CD8-positive, alpha-beta memory T cell (primary cell): ENCODE measurements at regions not wholly inside any gene's neighbourhood (a gene's known extent, or its start where the extent isn't known, plus 50 kb on each side); places are given as distances from the start of the nearest gene placed in this dataset.

Source experiments
- CTCF ChIA-PET: fragments of 350-600 bp; sonication (Branson Sonifier 250); formaldehyde crosslinking; loops from one replicate; lab custom pipeline; 2021; ENCODE audit warnings: antibody characterized with exemption; lab: Charles Lee
- POLR2A ChIA-PET: fragments of 350-600 bp; sonication (Branson Sonifier 250); formaldehyde crosslinking; loops from one replicate; lab custom pipeline; 2021; ENCODE audit warnings: antibody characterized with exemption; lab: Charles Lee
- DNase-seq, 5 donors: peaks; one replicate each; pipeline versions ENCODE4 v3.0.0 to v3.0.0-alpha.2; 2020 to 2022; ENCODE audit warnings: mixed read lengths in 1 of 5
- H3K27ac ChIP-seq: one replicate; pipeline ENCODE4 v1.7.0; 2013; ENCODE audit warnings: low read depth, mild to moderate bottlenecking, low read length, moderate library complexity
- H3K27me3 ChIP-seq: 2 replicates; pipeline ENCODE4 v1.7.0; 2013; ENCODE audit warnings: low read length, mild to moderate bottlenecking; ENCODE audit not compliant: insufficient read depth, poor library complexity, severe bottlenecking
- H3K36me3 ChIP-seq: 2 replicates; pipeline ENCODE4 v1.7.0; 2013; ENCODE audit warnings: mild to moderate bottlenecking, low read length, moderate library complexity; ENCODE audit not compliant: insufficient read depth
- H3K4me1 ChIP-seq: 2 replicates; pipeline ENCODE4 v1.7.0; 2013; ENCODE audit warnings: mild to moderate bottlenecking, low read length, moderate library complexity; ENCODE audit not compliant: insufficient read depth
- H3K4me3 ChIP-seq: 2 replicates; pipeline ENCODE4 v1.7.0; 2013; ENCODE audit warnings: mild to moderate bottlenecking, low read length
- H3K9me3 ChIP-seq: 2 replicates; pipeline ENCODE4 v1.7.0; 2013; ENCODE audit warnings: mild to moderate bottlenecking, low read length
- H3K27ac Mint-ChIP-seq, 8 donors: one replicate each; pipeline ENCODE4 v1.8.0; 2020 to 2021; ENCODE audit warnings: mixed read lengths in 8 of 8, mild to moderate bottlenecking in 6 of 8, inconsistent platforms in 3 of 8, moderate library complexity in 3 of 8
- H3K27me3 Mint-ChIP-seq, 2 donors: one replicate each; pipeline ENCODE4 v1.8.0; 2020 to 2021; ENCODE audit warnings: mixed read lengths in 2 of 2, mild to moderate bottlenecking in 1 of 2, moderate library complexity in 1 of 2
- H3K36me3 Mint-ChIP-seq, 3 donors: one replicate each; pipeline ENCODE4 v1.8.0; 2020 to 2021; ENCODE audit warnings: mixed read lengths in 3 of 3, inconsistent platforms in 1 of 3, mild to moderate bottlenecking in 1 of 3
- H3K4me1 Mint-ChIP-seq, 3 donors: one replicate each; pipeline ENCODE4 v1.8.0; 2020 to 2021; ENCODE audit warnings: mixed read lengths in 3 of 3, inconsistent platforms in 1 of 3, mild to moderate bottlenecking in 1 of 3
- H3K4me3 Mint-ChIP-seq, 7 donors: one replicate each; pipeline ENCODE4 v1.8.0; 2020 to 2021; ENCODE audit warnings: mixed read lengths in 7 of 7, mild to moderate bottlenecking in 6 of 7, moderate library complexity in 4 of 7, inconsistent platforms in 2 of 7
- H3K9me3 Mint-ChIP-seq, 5 donors: one replicate each; pipeline ENCODE4 v1.8.0; 2020 to 2022; ENCODE audit warnings: mixed read lengths in 5 of 5, mild to moderate bottlenecking in 3 of 5, moderate library complexity in 2 of 5, inconsistent platforms in 1 of 5

GRCh38 chr2:82301506-82301905 lies 1997.0 kb upstream of the LRRTM1 start:
- Mint-ChIP-seq H3K4me1 (no peaks in the 10 kb centered on the region), H3K27ac (no peak overlapping the region), H3K36me3 (no peaks in the 10 kb centered on the region), H3K4me3 (no peak overlapping the region), H3K27me3 (no peaks in the 10 kb centered on the region), H3K9me3 (peaks cover 5 to 44% (median 11%) of the 10 kb centered on the region in 5 donors)
- no peak for DNase-seq
- H3K36me3 ChIP-seq, result no peaks in the 10 kb centered on the region
- H3K27ac ChIP-seq, result no peak overlapping the region
- no peaks in the 10 kb centered on the region for H3K27me3 ChIP-seq
- no peaks in the 10 kb centered on the region for H3K9me3 ChIP-seq
- no peaks in the 10 kb centered on the region for H3K4me1 ChIP-seq
- ChIA-PET POLR2A (no interaction called here), CTCF (no interaction called here)
- H3K4me3 ChIP-seq, result no peak overlapping the region

- Mint-ChIP-seq H3K9me3 (peaks cover 5 to 35% (median 13%) of the 10 kb centered on the region in 5 donors), H3K4me1 (no peaks in the 10 kb centered on the region), H3K4me3 (no peak overlapping the region), H3K36me3 (peaks cover 0 to 2% (median 0%) of the 10 kb centered on the region in 3 donors), H3K27me3 (no peaks in the 10 kb centered on the region), H3K27ac (no peak overlapping the region)
- Histone ChIP-seq H3K9me3 (no peaks in the 10 kb centered on the region), H3K4me1 (no peaks in the 10 kb centered on the region), H3K4me3 (no peak overlapping the region), H3K27ac (no peak overlapping the region), H3K27me3 (no peaks in the 10 kb centered on the region), H3K36me3 (no peaks in the 10 kb centered on the region)
- DNase-seq, result no peak
- ChIA-PET CTCF (no interaction called here), POLR2A (no interaction called here)
These were observed 1984.9 kb upstream of the LRRTM1 start for GRCh38 chr2:82289446-82289845.

- Mint-ChIP-seq H3K9me3 (peaks cover 5 to 26% (median 8%) of the 10 kb centered on the region in 5 donors), H3K4me1 (no peaks in the 10 kb centered on the region), H3K27me3 (no peaks in the 10 kb centered on the region), H3K36me3 (peaks cover 0 to 2% (median 0%) of the 10 kb centered on the region in 3 donors), H3K27ac (no peak overlapping the region), H3K4me3 (no peak overlapping the region)
- POLR2A ChIA-PET, result no interaction called here
- Histone ChIP-seq H3K27ac (no peak overlapping the region), H3K27me3 (no peaks in the 10 kb centered on the region), H3K4me1 (no peaks in the 10 kb centered on the region), H3K4me3 (no peak overlapping the region), H3K36me3 (no peaks in the 10 kb centered on the region), H3K9me3 (no peaks in the 10 kb centered on the region)
- DNase-seq, result no peak
- CTCF ChIA-PET, result no interaction called here
These were observed 1978.5 kb upstream of the LRRTM1 start for GRCh38 chr2:82283075-82283474.

GRCh38 chr2:82282111-82282882 lies 1977.7 kb upstream of the LRRTM1 start:
- Mint-ChIP-seq H3K36me3 (peaks cover 0 to 2% (median 0%) of the 10 kb centered on the region in 3 donors), H3K27ac (no peak overlapping the region), H3K4me3 (no peak overlapping the region), H3K9me3 (peaks cover 5 to 24% (median 9%) of the 10 kb centered on the region in 5 donors), H3K27me3 (no peaks in the 10 kb centered on the region), H3K4me1 (no peaks in the 10 kb centered on the region)
- no peak for DNase-seq
- Histone ChIP-seq H3K4me3 (no peak overlapping the region), H3K27me3 (no peaks in the 10 kb centered on the region), H3K9me3 (no peaks in the 10 kb centered on the region), H3K4me1 (no peaks in the 10 kb centered on the region), H3K36me3 (no peaks in the 10 kb centered on the region), H3K27ac (no peak overlapping the region)
- ChIA-PET POLR2A (no interaction called here), CTCF (no interaction called here)

- Histone ChIP-seq H3K27me3 (no peaks in the 10 kb centered on the region), H3K4me3 (no peak overlapping the region), H3K9me3 (no peaks in the 10 kb centered on the region), H3K27ac (no peak overlapping the region), H3K36me3 (no peaks in the 10 kb centered on the region), H3K4me1 (no peaks in the 10 kb centered on the region)
- H3K27me3 Mint-ChIP-seq, result no peaks in the 10 kb centered on the region
- no peaks in the 10 kb centered on the region for H3K36me3 Mint-ChIP-seq
- no peak overlapping the region for H3K27ac Mint-ChIP-seq
- DNase-seq, result no peak
- POLR2A ChIA-PET, result no interaction called here
- H3K9me3 Mint-ChIP-seq, result peaks cover 0 to 25% (median 12%) of the 10 kb centered on the region in 5 donors
- H3K4me1 Mint-ChIP-seq, result no peaks in the 10 kb centered on the region
- CTCF ChIA-PET, result interaction anchor here (1.1 kb wide), 1 partner anchor 8 kb away, joined by 3 read pairs; no protein-coding TSS in a partner anchor
- H3K4me3 Mint-ChIP-seq, result no peak overlapping the region
These were observed 1974.8 kb upstream of the LRRTM1 start for GRCh38 chr2:82279367-82279766.

- H3K36me3 ChIP-seq, result no peaks in the 10 kb centered on the region
- ChIA-PET CTCF (interaction anchor here (1.1 kb wide), 1 partner anchor 9 kb away, joined by 3 read pairs; no protein-coding TSS in a partner anchor), POLR2A (no interaction called here)
- H3K4me3 ChIP-seq, result no peak overlapping the region
- no peaks in the 10 kb centered on the region for H3K36me3 Mint-ChIP-seq
- H3K27ac Mint-ChIP-seq, result no peak overlapping the region
- H3K9me3 ChIP-seq, result no peaks in the 10 kb centered on the region
- H3K4me1 Mint-ChIP-seq, result no peaks in the 10 kb centered on the region
- no peak overlapping the region for H3K4me3 Mint-ChIP-seq
- peaks cover 3 to 29% (median 12%) of the 10 kb centered on the region in 5 donors for H3K9me3 Mint-ChIP-seq
- DNase-seq, result no peak
- no peaks in the 10 kb centered on the region for H3K4me1 ChIP-seq
- H3K27me3 Mint-ChIP-seq, result no peaks in the 10 kb centered on the region
- no peak overlapping the region for H3K27ac ChIP-seq
- no peaks in the 10 kb centered on the region for H3K27me3 ChIP-seq
These were observed 1973.9 kb upstream of the LRRTM1 start for GRCh38 chr2:82278416-82278815.

- Mint-ChIP-seq H3K27ac (no peak overlapping the region), H3K4me1 (no peaks in the 10 kb centered on the region), H3K36me3 (no peaks in the 10 kb centered on the region), H3K4me3 (no peak overlapping the region), H3K27me3 (no peaks in the 10 kb centered on the region), H3K9me3 (peaks cover 3 to 30% (median 12%) of the 10 kb centered on the region in 5 donors)
- DNase-seq, result no peak
- H3K9me3 ChIP-seq, result no peaks in the 10 kb centered on the region
- ChIA-PET CTCF (no interaction called here), POLR2A (no interaction called here)
- no peaks in the 10 kb centered on the region for H3K27me3 ChIP-seq
- H3K4me1 ChIP-seq, result no peaks in the 10 kb centered on the region
- H3K4me3 ChIP-seq, result no peak overlapping the region
- no peak overlapping the region for H3K27ac ChIP-seq
- H3K36me3 ChIP-seq, result no peaks in the 10 kb centered on the region
These were observed 1971.0 kb upstream of the LRRTM1 start for GRCh38 chr2:82275599-82275998.

GRCh38 chr2:82268446-82268845 lies 1963.9 kb upstream of the LRRTM1 start:
- no peak for DNase-seq
- Mint-ChIP-seq H3K27ac (no peak overlapping the region), H3K27me3 (no peaks in the 10 kb centered on the region), H3K4me3 (no peak overlapping the region), H3K4me1 (no peaks in the 10 kb centered on the region), H3K36me3 (no peaks in the 10 kb centered on the region), H3K9me3 (peaks cover 4 to 24% (median 9%) of the 10 kb centered on the region in 5 donors)
- no peaks in the 10 kb centered on the region for H3K36me3 ChIP-seq
- H3K9me3 ChIP-seq, result no peaks in the 10 kb centered on the region
- H3K27me3 ChIP-seq, result no peaks in the 10 kb centered on the region
- ChIA-PET POLR2A (no interaction called here), CTCF (no interaction called here)
- H3K4me3 ChIP-seq, result no peak overlapping the region
- no peak overlapping the region for H3K27ac ChIP-seq
- H3K4me1 ChIP-seq, result no peaks in the 10 kb centered on the region
